Activated CD8-positive, alpha-beta memory T cell treated with anti-CD3 and anti-CD28 coated beads for 4 hours (primary cell): ENCODE measurements at regions not wholly inside any gene's neighbourhood (a gene's known extent, or its start where the extent isn't known, plus 50 kb on each side); places are given as distances from the start of the nearest gene placed in this dataset.

Source experiments
- DNase-seq, 2 donors: peaks; one replicate each; pipeline ENCODE4 v3.0.0-alpha.2; 2020; ENCODE audit warnings: low read depth in 2 of 2

DNA sequence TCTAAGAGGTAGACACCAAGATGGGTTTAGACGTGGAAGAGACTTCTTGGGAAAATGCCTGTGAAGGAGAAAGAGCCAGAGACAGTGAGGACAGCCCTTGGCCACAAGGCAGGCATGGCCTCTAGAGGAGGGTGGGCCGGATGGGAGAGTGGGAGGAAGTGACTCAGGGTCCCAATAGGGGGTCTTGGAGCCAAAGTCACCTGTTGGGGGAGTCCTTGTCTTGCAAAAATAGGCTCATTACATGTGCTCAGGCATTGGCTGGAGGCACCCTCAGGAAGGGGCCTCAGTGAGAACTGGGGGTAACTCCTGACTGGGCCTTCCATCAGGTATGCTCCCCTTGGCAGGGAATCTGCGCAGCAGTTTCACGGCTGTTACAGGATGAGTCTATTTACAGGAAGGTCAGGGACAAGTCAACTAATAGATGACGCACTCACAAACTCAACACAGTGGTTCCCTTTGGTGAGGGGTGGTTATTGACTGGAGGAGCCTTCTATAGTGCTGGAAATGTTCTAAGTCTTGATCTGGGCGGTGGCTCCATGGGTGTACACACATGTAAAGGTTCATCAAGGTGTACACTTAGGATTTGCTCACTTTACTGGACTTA, 259.6 kb downstream of the XXYLT1 start:
- no peak for DNase-seq

DNA sequence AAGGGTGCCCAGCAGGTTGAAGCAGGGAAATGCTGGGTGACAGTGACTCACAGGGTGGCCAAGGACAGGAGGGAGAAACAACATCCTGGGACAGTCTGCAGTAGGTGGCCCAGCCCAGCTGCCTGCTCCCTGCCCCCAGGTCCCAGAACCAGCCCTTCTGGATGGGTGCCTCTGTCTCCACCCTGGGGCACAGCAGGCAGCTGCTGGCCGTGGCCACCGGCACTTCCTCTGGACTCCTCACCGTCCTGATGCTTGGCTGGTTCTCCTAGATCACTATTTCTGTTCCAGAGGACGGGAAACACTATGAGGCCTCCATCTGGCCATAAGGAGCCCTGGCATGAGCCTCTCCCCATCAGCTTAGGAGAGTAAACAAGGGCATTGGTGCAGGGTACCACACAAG, 258.9 kb downstream of the XXYLT1 start:
- no peak for DNase-seq

DNA sequence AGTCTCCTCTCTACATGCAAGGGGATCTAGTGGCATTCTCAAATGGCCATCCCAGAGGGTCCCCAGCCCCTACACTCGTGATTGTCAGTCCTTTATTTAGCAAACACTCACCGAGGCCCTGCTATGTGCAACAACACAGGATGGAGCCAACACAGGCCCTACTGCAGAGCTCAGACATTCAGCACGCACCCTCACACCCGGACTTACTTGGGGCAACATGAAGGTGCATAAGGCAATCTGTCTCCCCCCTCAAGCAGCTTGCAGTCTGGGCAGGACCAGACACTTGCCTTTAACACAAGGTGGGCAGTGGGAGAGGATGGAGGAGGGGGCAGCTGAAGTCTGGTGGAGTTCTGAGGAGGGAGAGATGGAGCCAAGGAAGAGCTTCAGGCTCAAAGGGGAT, 258.4 kb downstream of the XXYLT1 start:
- no peak for DNase-seq

DNA sequence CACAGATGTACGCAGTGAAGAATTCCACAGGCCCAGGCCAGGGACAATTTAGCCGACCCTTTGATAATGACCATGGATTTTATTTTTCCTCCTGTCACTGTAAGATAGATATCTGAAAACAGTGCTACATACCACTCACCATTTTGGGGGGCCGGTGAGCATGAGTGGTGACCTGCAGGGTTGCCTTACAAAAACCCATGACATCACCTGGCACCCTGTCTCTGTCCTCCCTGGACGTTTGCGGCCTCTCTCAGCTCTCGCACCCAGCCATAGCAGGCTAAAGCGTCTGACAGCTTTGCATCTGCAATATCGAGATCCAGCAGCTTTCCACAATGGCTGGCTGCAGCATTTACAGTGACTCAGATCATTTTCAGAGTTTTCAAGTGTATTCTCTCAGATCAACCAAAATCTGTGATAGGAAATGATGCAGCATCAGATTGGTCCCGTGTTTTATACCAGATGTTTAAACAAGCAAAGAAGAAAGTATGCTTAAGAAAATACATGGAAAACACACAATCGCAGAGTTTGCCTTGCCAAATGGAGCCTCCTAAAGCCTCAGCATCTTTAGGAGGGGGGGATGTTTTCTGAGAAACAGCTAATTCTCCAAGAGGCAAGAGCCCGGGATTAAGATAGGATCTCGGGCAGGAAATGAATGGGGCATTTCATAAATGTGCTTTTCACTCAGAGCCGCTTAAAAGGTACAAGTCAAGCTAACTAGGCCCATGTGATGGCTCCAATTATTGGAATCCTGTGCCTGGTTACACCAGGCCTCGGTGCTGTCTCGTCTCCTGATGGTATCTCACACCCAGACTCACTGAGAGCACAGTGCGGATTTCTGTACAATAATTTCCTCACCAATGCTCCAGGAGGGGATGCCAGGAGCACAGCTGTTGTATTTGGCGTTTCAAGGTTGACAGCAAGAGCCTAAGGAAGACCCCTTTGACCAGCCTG, 257.3 kb downstream of the XXYLT1 start:
- no peak for DNase-seq

DNA sequence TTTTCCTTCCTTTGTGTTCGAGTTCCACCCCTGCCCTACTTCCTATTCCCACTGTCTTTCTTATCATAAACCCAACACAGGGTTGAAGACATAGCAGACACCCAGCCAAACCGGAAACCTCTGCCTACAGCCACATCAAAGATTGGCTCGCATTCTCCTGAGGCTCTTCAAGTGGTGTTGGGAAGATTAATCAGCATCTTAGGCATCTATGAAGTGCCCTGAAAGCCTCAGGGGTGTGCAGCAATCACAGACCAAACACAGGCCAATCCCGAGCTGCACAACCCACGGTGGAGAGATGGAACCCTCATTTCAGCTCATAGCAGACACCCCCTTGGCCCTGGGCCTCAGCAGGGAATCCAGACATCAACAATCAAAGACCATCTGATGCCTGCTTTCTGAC, 255.9 kb downstream of the XXYLT1 start:
- DNase-seq = no peak

DNA sequence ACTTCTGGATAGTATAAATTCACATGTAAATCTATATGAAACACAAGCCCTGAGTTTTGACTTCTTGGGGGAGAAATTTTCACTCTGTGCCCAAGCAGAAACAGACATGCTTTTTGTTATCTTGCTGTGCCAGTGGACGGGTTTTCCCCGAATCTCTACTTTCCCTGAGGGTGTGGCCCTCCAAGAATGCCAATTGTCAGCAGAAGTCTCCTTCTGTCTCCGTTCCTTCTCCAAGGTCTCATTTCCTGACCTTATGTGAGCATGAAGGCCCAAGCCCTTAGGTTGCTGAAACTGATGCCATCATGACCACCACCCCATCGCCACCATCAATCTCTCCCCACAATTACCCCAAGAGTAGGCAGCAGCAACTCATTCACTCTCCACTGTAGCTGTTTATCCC, 253.8 kb downstream of the XXYLT1 start:
- DNase-seq = no peak
